Transverse colon (tissue), 4 donors: ENCODE measurements at regions not wholly inside any gene's neighbourhood (a gene's known extent, or its start where the extent isn't known, plus 50 kb on each side); places are given as distances from the start of the nearest gene placed in this dataset.

Source experiments
- DNase-seq: peaks from one replicate; pipeline ENCODE4 v3.0.0-alpha.2; 2019
- H3K27ac ChIP-seq, 4 donors: fragments of 200-600 bp; sonication (generic); 2 replicates each; pipeline ENCODE4 v1.5.1; 2016 to 2018; ENCODE audit warnings: inconsistent platforms in 4 of 4
- H3K27me3 ChIP-seq: fragments of 200-600 bp; sonication (generic); 2 replicates; pipeline ENCODE4 v1.5.1; 2017; ENCODE audit warnings: inconsistent platforms
- H3K36me3 ChIP-seq, 4 donors: fragments of 200-600 bp; sonication (generic); 2 replicates each; pipeline ENCODE4 v1.5.1; 2017 to 2019; ENCODE audit warnings: inconsistent platforms in 4 of 4
- H3K4me1 ChIP-seq, 4 donors: fragments of 200-600 bp; sonication (generic); 2 replicates each; pipeline ENCODE4 v1.5.1; 2017 to 2020; ENCODE audit warnings: inconsistent platforms in 4 of 4
- H3K4me3 ChIP-seq, 4 donors: fragments of 200-600 bp; sonication (generic); 1 replicate in 1 of 4; 2 replicates in 3 of 4; pipeline versions ENCODE4 v1.5.1 to v1.6.1; 2017 to 2019; ENCODE audit warnings: inconsistent platforms in 4 of 4
- H3K9me3 ChIP-seq, 2 donors: fragments of 200-600 bp; sonication (generic); 2 replicates each; pipeline ENCODE4 v1.5.1; 2017 to 2019; ENCODE audit warnings: inconsistent platforms in 2 of 2
- CTCF ChIP-seq, 5 experiments: fragments of 200-600 bp in 3 of 5; fragments of 450-650 bp in 2 of 5; sonication (generic) in 3 of 5; IDR thresholded peaks; 1 replicate in 2 of 5; 2 replicates in 3 of 5; pipeline ENCODE4 v1.5.1; 2016 to 2017; ENCODE audit warnings: antibody characterized with exemption in 5 of 5, inconsistent platforms in 3 of 5, mild to moderate bottlenecking in 2 of 5, moderate library complexity in 1 of 5
- EP300 ChIP-seq: sonication (generic); formaldehyde crosslinking; IDR thresholded peaks from one replicate; pipeline ENCODE4 v1.6.1; 2017; ENCODE audit warnings: antibody characterized with exemption, low read depth
- POLR2A ChIP-seq: fragments of 450-650 bp; IDR thresholded peaks from one replicate; pipeline ENCODE4 v1.6.1; 2016; ENCODE audit warnings: antibody characterized with exemption, mild to moderate bottlenecking, moderate library complexity
- POLR2AphosphoS5 ChIP-seq, 3 donors: sonication (generic); formaldehyde crosslinking; IDR thresholded peaks; one replicate each; pipeline ENCODE4 v1.6.1; 2016; ENCODE audit warnings: antibody characterized with exemption in 3 of 3
- WGBS, 2 donors: methylation state at CpG; one replicate each; pipeline ENCODE4 v1.1.5; 2018; ENCODE audit warnings: low coverage in 1 of 2; 5-methylcytosine and 5-hydroxymethylcytosine counted together
- in situ Hi-C, 4 donors: fragments of 200-750 bp; cut with MboI; loops; one replicate each; pipeline versions ENCODE4 v1.15.0 to v1.15.1; 2017; ENCODE audit warnings: low sequenced_read_pairs in 3 of 4, low pct_ligation_motif_present in 1 of 4, low pct_unique_long_range_greater_than_20kb in 1 of 4
- intact Hi-C: fragments of 100-400 bp; cut with DNase I; formaldehyde crosslinking; loops from one replicate; pipeline ENCODE4 v1.15.1; 2023; ENCODE audit warnings: low total_unique reads

- in situ Hi-C loops (no loop called here), intact Hi-C loops (no loop called here)
- H3K36me3 ChIP-seq: no peaks in the 10 kb centered on the region
- no peak overlapping the region for H3K27ac ChIP-seq
- DNase-seq: no peak
- no peaks in the 10 kb centered on the region for H3K9me3 ChIP-seq
- no peak for TF ChIP-seq EP300
- TF ChIP-seq POLR2AphosphoS5 (IDR thresholded peaks at IDR 0.05): no peak
- no peak for TF ChIP-seq POLR2A
- TF ChIP-seq CTCF (IDR thresholded peaks at IDR 0.05): no peak
- H3K27me3 ChIP-seq: no peaks in the 10 kb centered on the region
- no peaks in the 10 kb centered on the region for H3K4me1 ChIP-seq
- WGBS, 2 donors: 17 to 71% methylated on average over 1 of the region's 1 CpG
- no peak overlapping the region for H3K4me3 ChIP-seq
Observed at GRCh38 chr3:89644716-89645115, 537.3 kb downstream of the EPHA3 start.

DNA sequence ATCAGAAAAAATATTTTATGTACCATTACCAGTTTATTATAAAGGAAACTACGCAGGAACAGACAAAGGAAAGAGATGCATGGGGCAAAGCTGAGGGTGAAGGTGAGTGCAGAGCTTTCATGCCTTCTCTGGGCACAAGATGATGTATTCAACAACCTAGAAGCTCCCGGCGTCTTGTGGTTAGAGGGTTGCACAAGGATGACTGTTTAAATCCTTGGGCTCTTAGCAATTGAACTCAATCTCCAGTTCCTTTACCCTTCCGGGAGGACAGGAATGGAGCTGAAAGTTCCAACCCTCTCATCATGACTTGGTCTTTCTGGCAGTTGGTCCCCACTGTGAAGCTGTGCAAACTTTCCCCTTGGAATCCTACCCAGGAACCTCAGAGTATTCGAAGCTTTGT, 542.0 kb downstream of the EPHA3 start:
- H3K4me3 ChIP-seq: no peak overlapping the region
- H3K27ac ChIP-seq: no peak overlapping the region
- no peaks in the 10 kb centered on the region for H3K36me3 ChIP-seq
- TF ChIP-seq POLR2A: no peak
- TF ChIP-seq CTCF (IDR thresholded peaks at IDR 0.05): no peak
- TF ChIP-seq EP300: no peak
- TF ChIP-seq POLR2AphosphoS5 (IDR thresholded peaks at IDR 0.05): no peak
- WGBS, 2 donors: 86 to 89% methylated on average over 5 of the region's 5 CpGs
- no peaks in the 10 kb centered on the region for H3K9me3 ChIP-seq
- no peaks in the 10 kb centered on the region for H3K27me3 ChIP-seq
- DNase-seq: no peak
- H3K4me1 ChIP-seq: no peaks in the 10 kb centered on the region
- intact Hi-C loops (no loop called here), in situ Hi-C loops (no loop called here)

- 30 to 50% methylated on average over 1 of the region's 1 CpG for WGBS, 2 donors
- Histone ChIP-seq H3K4me1 (no peaks in the 10 kb centered on the region), H3K9me3 (peaks cover 0 to 2% of the 10 kb centered on the region in 2 donors), H3K4me3 (no peak overlapping the region), H3K36me3 (no peaks in the 10 kb centered on the region), H3K27ac (no peak overlapping the region), H3K27me3 (no peaks in the 10 kb centered on the region)
- no peak for DNase-seq
- TF ChIP-seq POLR2AphosphoS5 (IDR thresholded peaks at IDR 0.05) (no peak), CTCF (IDR thresholded peaks at IDR 0.05) (no peak), POLR2A (no peak), EP300 (no peak)
- intact Hi-C loops (no loop called here), in situ Hi-C loops (no loop called here)
Observed at GRCh38 chr3:89654031-89654430, 546.6 kb downstream of the EPHA3 start.

DNA sequence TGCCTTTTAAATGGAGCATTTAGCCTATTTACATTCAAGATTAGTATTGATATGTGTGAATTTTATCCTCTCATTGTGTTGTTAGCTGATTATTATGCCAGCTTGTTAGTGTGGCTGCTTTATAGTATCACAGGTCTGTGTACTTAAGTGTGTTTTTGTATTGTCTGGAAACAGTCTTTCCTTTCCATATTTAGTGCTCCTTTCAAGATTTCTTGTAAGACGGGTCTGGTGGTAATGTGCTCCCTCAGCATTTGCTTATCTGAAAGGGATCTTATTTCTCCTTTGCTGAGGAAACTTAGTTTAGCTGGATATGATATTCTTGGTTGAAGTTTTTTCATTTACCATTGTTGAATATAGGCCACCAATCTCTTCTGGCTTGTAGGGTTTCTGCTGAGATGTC, 549.0 kb downstream of the EPHA3 start:
- H3K4me3 ChIP-seq: no peak overlapping the region
- TF ChIP-seq EP300: no peak
- in situ Hi-C loops: no loop called here

GRCh38 chr3:89679686-89680085, 572.3 kb downstream of the EPHA3 start:
- intact Hi-C loops: no loop called here
- no peak for DNase-seq
- Histone ChIP-seq H3K4me1 (no peaks in the 10 kb centered on the region), H3K27ac (no peak overlapping the region), H3K4me3 (no peak overlapping the region), H3K9me3 (no peaks in the 10 kb centered on the region), H3K36me3 (no peaks in the 10 kb centered on the region), H3K27me3 (no peaks in the 10 kb centered on the region)
- TF ChIP-seq POLR2AphosphoS5 (IDR thresholded peaks at IDR 0.05): no peak
- no peak for TF ChIP-seq EP300
- TF ChIP-seq POLR2A: no peak
- TF ChIP-seq CTCF (IDR thresholded peaks at IDR 0.05): no peak
- in situ Hi-C loops: no loop called here
- 68 to 72% methylated on average over 3 of the region's 3 CpGs for WGBS, 2 donors

More for the DNA sequence above, 549.0 kb downstream of the EPHA3 start:
- Histone ChIP-seq H3K27me3 (no peaks in the 10 kb centered on the region), H3K9me3 (peaks cover 0 to 2% of the 10 kb centered on the region in 2 donors), H3K36me3 (no peaks in the 10 kb centered on the region), H3K27ac (no peak overlapping the region), H3K4me1 (no peaks in the 10 kb centered on the region)
- WGBS, 2 donors: 40 to 85% methylated on average over 1 of the region's 1 CpG
- DNase-seq: no peak
- intact Hi-C loops: no loop called here
